GM23338 (cell line): ENCODE measurements at regions not wholly inside any gene's neighbourhood (a gene's known extent, or its start where the extent isn't known, plus 50 kb on each side); places are given as distances from the start of the nearest gene placed in this dataset.
A peak's percentile ranks its signal among the peaks of the same experiment; 100 is the strongest.

ENCODE experiments used
- ATAC-seq: fragments of 200-7000 bp; cut with Tn5 transposase; 3 replicates; pipeline ENCODE4 v1.9.1; 2020
- DNase-seq: peaks from one replicate; pipeline ENCODE4 v3.0.0-alpha.2; 2015; ENCODE audit warnings: low spot score
- H2AFZ ChIP-seq: fragments of 200-600 bp; sonication (generic); 2 replicates; pipeline ENCODE4 v1.8.0; 2016; ENCODE audit warnings: antibody characterized with exemption, mild to moderate bottlenecking, moderate library complexity
- H3F3A ChIP-seq: fragments of 200-600 bp; sonication (generic); replicated peaks from 2 replicates; pipeline ENCODE4 v1.8.0; 2017; ENCODE audit warnings: antibody characterized with exemption, mixed run types, low read depth
- H3K27ac ChIP-seq: fragments of 200-600 bp; sonication (generic); 2 replicates; pipeline ENCODE4 v1.6.1; 2016; ENCODE audit warnings: low read depth
- H3K27me3 ChIP-seq: fragments of 200-600 bp; sonication (generic); 2 replicates; pipeline ENCODE4 v1.8.0; 2016; ENCODE audit warnings: mild to moderate bottlenecking, mixed run types, moderate library complexity; ENCODE audit not compliant: insufficient read depth
- H3K36me3 ChIP-seq: fragments of 200-600 bp; sonication (generic); 2 replicates; pipeline ENCODE4 v1.8.0; 2016; ENCODE audit warnings: mild to moderate bottlenecking; ENCODE audit not compliant: insufficient read depth
- H3K4me1 ChIP-seq: fragments of 200-600 bp; sonication (generic); 2 replicates; pipeline ENCODE4 v1.8.0; 2016; ENCODE audit warnings: mild to moderate bottlenecking, moderate library complexity; ENCODE audit not compliant: insufficient read depth
- H3K4me2 ChIP-seq: fragments of 200-600 bp; sonication (generic); 2 replicates; pipeline ENCODE4 v1.7.1; 2017; ENCODE audit warnings: mixed run types
- H3K4me3 ChIP-seq: fragments of 200-600 bp; sonication (generic); 2 replicates; pipeline ENCODE4 v1.6.1; 2016; ENCODE audit warnings: mixed run types
- H3K79me2 ChIP-seq: fragments of 200-600 bp; sonication (generic); replicated peaks from 2 replicates; pipeline ENCODE4 v1.8.0; 2017; ENCODE audit warnings: mild to moderate bottlenecking; ENCODE audit not compliant: insufficient read depth
- H3K9me2 ChIP-seq: fragments of 200-600 bp; sonication (generic); 2 replicates; pipeline ENCODE4 v1.8.0; 2017; ENCODE audit not compliant: insufficient read depth
- H4K20me1 ChIP-seq: fragments of 200-600 bp; sonication (generic); replicated peaks from 2 replicates; pipeline ENCODE4 v1.8.0; 2017; ENCODE audit warnings: mild to moderate bottlenecking; ENCODE audit not compliant: insufficient read depth
- H3K27ac Mint-ChIP-seq: 2 replicates; pipeline ENCODE4 v1.8.0; 2020; ENCODE audit warnings: inconsistent platforms, mild to moderate bottlenecking, moderate library complexity, mixed read lengths
- H3K27me3 Mint-ChIP-seq: 3 replicates; pipeline ENCODE4 v1.8.0; 2022; ENCODE audit warnings: low read depth, mild to moderate bottlenecking, moderate library complexity, mixed read lengths, inconsistent platforms; ENCODE audit not compliant: insufficient read depth, poor library complexity
- H3K36me3 Mint-ChIP-seq: 3 replicates; pipeline ENCODE4 v1.8.0; 2021; ENCODE audit warnings: low read depth, mild to moderate bottlenecking, inconsistent platforms, moderate library complexity, mixed read lengths
- H3K4me1 Mint-ChIP-seq: 3 replicates; pipeline ENCODE4 v1.8.0; 2020; ENCODE audit warnings: mild to moderate bottlenecking, inconsistent platforms, mixed read lengths
- H3K4me3 Mint-ChIP-seq: 3 replicates; pipeline ENCODE4 v1.8.0; 2021; ENCODE audit warnings: moderate library complexity, mild to moderate bottlenecking, inconsistent platforms, mixed read lengths
- H3K9me3 Mint-ChIP-seq: 3 replicates; pipeline ENCODE4 v1.8.0; 2020; ENCODE audit warnings: moderate library complexity, mild to moderate bottlenecking, inconsistent platforms, mixed read lengths
- CREB1 ChIP-seq: fragments of 250-450 bp; sonication (Bioruptor Pico); IDR thresholded peaks from 2 replicates; pipeline ENCODE4 v1.5.0; 2020; ENCODE audit warnings: low read depth, mild to moderate bottlenecking, moderate library complexity
- EZH2phosphoT487 ChIP-seq: fragments of 200-600 bp; sonication (generic); IDR thresholded peaks from one replicate; pipeline ENCODE4 v1.8.1; 2018; ENCODE audit warnings: antibody characterized with exemption; ENCODE audit not compliant: unreplicated experiment
- JUNB ChIP-seq: IDR thresholded peaks from one replicate; pipeline ENCODE4 v1.6.1; 2016; ENCODE audit warnings: antibody characterized with exemption; ENCODE audit not compliant: unreplicated experiment
- TF ChIP-seq, protein P1 (sequence below): fragments of 250-450 bp; sonication (Bioruptor Pico); IDR thresholded peaks from 2 replicates; pipeline ENCODE4 v1.5.0; 2020; ENCODE audit warnings: mild to moderate bottlenecking, moderate library complexity

DNA sequence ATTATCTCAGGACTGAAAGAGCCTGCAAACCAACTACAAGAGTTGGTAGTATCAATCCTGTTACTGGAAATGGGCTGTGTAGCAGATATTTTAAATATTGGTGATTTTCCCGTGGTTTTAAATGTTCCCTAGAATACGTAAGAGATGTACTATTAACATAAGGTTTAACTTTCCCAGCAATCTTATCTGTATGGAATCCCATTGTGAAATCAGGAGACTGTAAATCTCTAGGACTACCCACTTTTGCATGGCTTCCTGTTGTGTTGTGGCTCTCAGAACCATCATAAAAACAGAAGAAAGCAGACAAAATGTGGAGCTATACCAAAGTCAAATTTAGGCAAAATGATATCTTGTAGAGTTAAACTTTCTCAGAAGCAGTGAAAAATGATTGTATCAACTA lies 641.5 kb upstream of the SETBP1 start:
- peaks cover 12% of the 10 kb centered on the region for H3K4me1 Mint-ChIP-seq
- no peaks in the 10 kb centered on the region for H4K20me1 ChIP-seq
- H2AFZ ChIP-seq: 0 out of 2 replicates have a peak overlapping the region, but pooled peaks have one; percentile 11
- DNase-seq (no peak), ATAC-seq (no peak)
- TF ChIP-seq EZH2phosphoT487 (no peak), JUNB (no peak)
- TF ChIP-seq, protein P1, sequence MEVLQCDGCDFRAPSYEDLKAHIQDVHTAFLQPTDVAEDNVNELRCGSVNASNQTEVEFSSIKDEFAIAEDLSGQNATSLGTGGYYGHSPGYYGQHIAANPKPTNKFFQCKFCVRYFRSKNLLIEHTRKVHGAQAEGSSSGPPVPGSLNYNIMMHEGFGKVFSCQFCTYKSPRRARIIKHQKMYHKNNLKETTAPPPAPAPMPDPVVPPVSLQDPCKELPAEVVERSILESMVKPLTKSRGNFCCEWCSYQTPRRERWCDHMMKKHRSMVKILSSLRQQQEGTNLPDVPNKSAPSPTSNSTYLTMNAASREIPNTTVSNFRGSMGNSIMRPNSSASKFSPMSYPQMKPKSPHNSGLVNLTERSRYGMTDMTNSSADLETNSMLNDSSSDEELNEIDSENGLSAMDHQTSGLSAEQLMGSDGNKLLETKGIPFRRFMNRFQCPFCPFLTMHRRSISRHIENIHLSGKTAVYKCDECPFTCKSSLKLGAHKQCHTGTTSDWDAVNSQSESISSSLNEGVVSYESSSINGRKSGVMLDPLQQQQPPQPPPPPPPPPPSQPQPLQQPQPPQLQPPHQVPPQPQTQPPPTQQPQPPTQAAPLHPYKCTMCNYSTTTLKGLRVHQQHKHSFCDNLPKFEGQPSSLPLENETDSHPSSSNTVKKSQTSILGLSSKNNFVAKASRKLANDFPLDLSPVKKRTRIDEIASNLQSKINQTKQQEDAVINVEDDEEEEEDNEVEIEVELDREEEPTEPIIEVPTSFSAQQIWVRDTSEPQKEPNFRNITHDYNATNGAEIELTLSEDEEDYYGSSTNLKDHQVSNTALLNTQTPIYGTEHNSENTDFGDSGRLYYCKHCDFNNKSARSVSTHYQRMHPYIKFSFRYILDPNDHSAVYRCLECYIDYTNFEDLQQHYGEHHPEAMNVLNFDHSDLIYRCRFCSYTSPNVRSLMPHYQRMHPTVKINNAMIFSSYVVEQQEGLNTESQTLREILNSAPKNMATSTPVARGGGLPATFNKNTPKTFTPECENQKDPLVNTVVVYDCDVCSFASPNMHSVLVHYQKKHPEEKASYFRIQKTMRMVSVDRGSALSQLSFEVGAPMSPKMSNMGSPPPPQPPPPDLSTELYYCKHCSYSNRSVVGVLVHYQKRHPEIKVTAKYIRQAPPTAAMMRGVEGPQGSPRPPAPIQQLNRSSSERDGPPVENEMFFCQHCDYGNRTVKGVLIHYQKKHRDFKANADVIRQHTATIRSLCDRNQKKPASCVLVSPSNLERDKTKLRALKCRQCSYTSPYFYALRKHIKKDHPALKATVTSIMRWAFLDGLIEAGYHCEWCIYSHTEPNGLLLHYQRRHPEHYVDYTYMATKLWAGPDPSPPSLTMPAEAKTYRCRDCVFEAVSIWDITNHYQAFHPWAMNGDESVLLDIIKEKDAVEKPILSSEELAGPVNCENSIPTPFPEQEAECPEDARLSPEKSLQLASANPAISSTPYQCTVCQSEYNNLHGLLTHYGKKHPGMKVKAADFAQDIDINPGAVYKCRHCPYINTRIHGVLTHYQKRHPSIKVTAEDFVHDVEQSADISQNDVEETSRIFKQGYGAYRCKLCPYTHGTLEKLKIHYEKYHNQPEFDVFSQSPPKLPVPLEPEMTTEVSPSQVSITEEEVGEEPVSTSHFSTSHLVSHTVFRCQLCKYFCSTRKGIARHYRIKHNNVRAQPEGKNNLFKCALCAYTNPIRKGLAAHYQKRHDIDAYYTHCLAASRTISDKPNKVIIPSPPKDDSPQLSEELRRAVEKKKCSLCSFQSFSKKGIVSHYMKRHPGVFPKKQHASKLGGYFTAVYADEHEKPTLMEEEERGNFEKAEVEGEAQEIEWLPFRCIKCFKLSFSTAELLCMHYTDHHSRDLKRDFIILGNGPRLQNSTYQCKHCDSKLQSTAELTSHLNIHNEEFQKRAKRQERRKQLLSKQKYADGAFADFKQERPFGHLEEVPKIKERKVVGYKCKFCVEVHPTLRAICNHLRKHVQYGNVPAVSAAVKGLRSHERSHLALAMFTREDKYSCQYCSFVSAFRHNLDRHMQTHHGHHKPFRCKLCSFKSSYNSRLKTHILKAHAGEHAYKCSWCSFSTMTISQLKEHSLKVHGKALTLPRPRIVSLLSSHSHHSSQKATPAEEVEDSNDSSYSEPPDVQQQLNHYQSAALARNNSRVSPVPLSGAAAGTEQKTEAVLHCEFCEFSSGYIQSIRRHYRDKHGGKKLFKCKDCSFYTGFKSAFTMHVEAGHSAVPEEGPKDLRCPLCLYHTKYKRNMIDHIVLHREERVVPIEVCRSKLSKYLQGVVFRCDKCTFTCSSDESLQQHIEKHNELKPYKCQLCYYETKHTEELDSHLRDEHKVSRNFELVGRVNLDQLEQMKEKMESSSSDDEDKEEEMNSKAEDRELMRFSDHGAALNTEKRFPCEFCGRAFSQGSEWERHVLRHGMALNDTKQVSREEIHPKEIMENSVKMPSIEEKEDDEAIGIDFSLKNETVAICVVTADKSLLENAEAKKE (CRISPR knock-in tag): no peak
- H3K9me3 Mint-ChIP-seq: no peaks in the 10 kb centered on the region
- no peak overlapping the region for H3K27ac ChIP-seq
- no peaks in the 10 kb centered on the region for H3K9me2 ChIP-seq
- H3K4me3 ChIP-seq: no peak overlapping the region
- H3F3A ChIP-seq: no peaks in the 10 kb centered on the region
- no peak overlapping the region for H3K27ac Mint-ChIP-seq
- peaks cover 26% of the 10 kb centered on the region for H3K4me1 ChIP-seq
- H3K27me3 Mint-ChIP-seq: no peaks in the 10 kb centered on the region
- H3K4me3 Mint-ChIP-seq: no peak overlapping the region
- no peaks in the 10 kb centered on the region for H3K36me3 Mint-ChIP-seq
- H3K4me2 ChIP-seq: no peak overlapping the region
- H3K36me3 ChIP-seq: no peaks in the 10 kb centered on the region
- H3K79me2 ChIP-seq: no peaks in the 10 kb centered on the region
- no peaks in the 10 kb centered on the region for H3K27me3 ChIP-seq

DNA sequence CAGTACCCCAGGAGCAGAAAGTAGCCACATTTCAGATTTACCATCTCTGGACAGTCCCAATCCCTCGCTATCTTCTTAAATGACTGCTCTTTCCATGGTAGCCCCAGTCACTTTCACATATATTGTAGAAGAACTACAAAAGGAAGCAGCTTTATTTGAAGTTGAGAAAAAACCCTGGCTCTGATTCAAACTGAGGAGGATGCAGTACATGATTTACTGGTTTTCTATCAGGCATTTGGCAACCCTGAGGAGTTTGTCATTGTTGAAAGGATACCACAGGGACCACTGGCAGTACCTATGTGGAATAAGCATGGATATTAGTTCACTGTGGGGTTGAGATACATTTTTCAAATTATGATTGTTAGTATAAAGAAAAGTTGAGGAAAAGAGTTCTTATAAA lies 640.9 kb upstream of the SETBP1 start:
- Histone ChIP-seq H3K36me3 (no peaks in the 10 kb centered on the region), H4K20me1 (no peaks in the 10 kb centered on the region), H3K9me2 (no peaks in the 10 kb centered on the region), H3K4me1 (peaks cover 26% of the 10 kb centered on the region), H3K27me3 (no peaks in the 10 kb centered on the region), H2AFZ (no peak overlapping the region), H3K4me2 (no peak overlapping the region), H3K27ac (no peak overlapping the region), H3K4me3 (no peak overlapping the region), H3F3A (no peaks in the 10 kb centered on the region), H3K79me2 (no peaks in the 10 kb centered on the region)
- H3K27me3 Mint-ChIP-seq: no peaks in the 10 kb centered on the region
- no peak overlapping the region for H3K27ac Mint-ChIP-seq
- DNase-seq: no peak
- H3K9me3 Mint-ChIP-seq: no peaks in the 10 kb centered on the region
- no peak for ATAC-seq
- no peaks in the 10 kb centered on the region for H3K36me3 Mint-ChIP-seq
- H3K4me3 Mint-ChIP-seq: no peak overlapping the region
- peaks cover 12% of the 10 kb centered on the region for H3K4me1 Mint-ChIP-seq
- TF ChIP-seq, protein P1 (CRISPR knock-in tag): no peak
- no peak for TF ChIP-seq CREB1 (CRISPR knock-in tag)
